HG03135 (cell line): ENCODE measurements at regions not wholly inside any gene's neighbourhood (a gene's known extent, or its start where the extent isn't known, plus 50 kb on each side); places are given as distances from the start of the nearest gene placed in this dataset.

Experiments used
- ATAC-seq: cut with Tn5 transposase; IDR thresholded peaks from one replicate; pipeline ENCODE4 v1.9.1; 2021; ENCODE audit warnings: mild to moderate bottlenecking, moderate library complexity; ENCODE audit not compliant: unreplicated experiment

- ATAC-seq = no peak
Measured at GRCh38 chr1:57839067-57839466, 415.2 kb upstream of the DAB1 start.

GRCh38 chr1:57835620-57836019, 411.8 kb upstream of the DAB1 start:
- no peak for ATAC-seq

GRCh38 chr1:57833296-57833695, 409.4 kb upstream of the DAB1 start:
- no peak for ATAC-seq

GRCh38 chr1:57832612-57833011, 408.8 kb upstream of the DAB1 start:
- no peak for ATAC-seq

- no peak for ATAC-seq
Measured at GRCh38 chr1:57831624-57832023, 407.8 kb upstream of the DAB1 start.

- no peak for ATAC-seq
Measured at GRCh38 chr1:57826535-57826934, 402.7 kb upstream of the DAB1 start.

- ATAC-seq = no peak
Measured at GRCh38 chr1:57824535-57824934, 400.7 kb upstream of the DAB1 start.

GRCh38 chr1:57820356-57821095, 396.7 kb upstream of the DAB1 start:
- no peak for ATAC-seq

- no peak for ATAC-seq
Measured at GRCh38 chr1:57819893-57820292, 396.0 kb upstream of the DAB1 start.

GRCh38 chr1:57803586-57803985, 379.7 kb upstream of the DAB1 start:
- ATAC-seq = no peak

- no peak for ATAC-seq
Measured at GRCh38 chr1:57800376-57800775, 376.5 kb upstream of the DAB1 start.

GRCh38 chr1:57799490-57800115, 375.7 kb upstream of the DAB1 start:
- no peak for ATAC-seq

- no peak for ATAC-seq
Measured at GRCh38 chr1:57798543-57798942, 374.7 kb upstream of the DAB1 start.

- no peak for ATAC-seq
Measured at GRCh38 chr1:57797084-57797483, 373.2 kb upstream of the DAB1 start.

GRCh38 chr1:57796616-57797015, 372.8 kb upstream of the DAB1 start:
- no peak for ATAC-seq

- no peak for ATAC-seq
Measured at GRCh38 chr1:57795886-57796285, 372.0 kb upstream of the DAB1 start.

- no peak for ATAC-seq
Measured at GRCh38 chr1:57794078-57794477, 370.2 kb upstream of the DAB1 start.

GRCh38 chr1:57791497-57791896, 367.6 kb upstream of the DAB1 start:
- no peak for ATAC-seq

GRCh38 chr1:57789936-57790335, 366.1 kb upstream of the DAB1 start:
- no peak for ATAC-seq

- no peak for ATAC-seq
Measured at GRCh38 chr1:57788313-57788712, 364.5 kb upstream of the DAB1 start.

- no peak for ATAC-seq
Measured at GRCh38 chr1:57784356-57784755, 360.5 kb upstream of the DAB1 start.

- ATAC-seq = no peak
Measured at GRCh38 chr1:57782357-57782756, 358.5 kb upstream of the DAB1 start.
